Uterus (tissue), 2 donors: ENCODE measurements at regions not wholly inside any gene's neighbourhood (a gene's known extent, or its start where the extent isn't known, plus 50 kb on each side); places are given as distances from the start of the nearest gene placed in this dataset.

Experiments used
- POLR2A ChIP-seq, 2 donors: fragments of 450-650 bp; IDR thresholded peaks; one replicate each; pipeline ENCODE4 v1.6.1; 2016; ENCODE audit warnings: antibody characterized with exemption in 2 of 2, mild to moderate bottlenecking in 1 of 2, moderate library complexity in 1 of 2
- TF ChIP-seq, protein P1 (sequence below), 4 experiments: fragments of 200-600 bp in 2 of 4; fragments of 450-650 bp in 2 of 4; sonication (generic) in 2 of 4; IDR thresholded peaks; one replicate each; pipeline ENCODE4 v1.5.1; 2016 to 2019; ENCODE audit warnings: antibody characterized with exemption in 4 of 4, mild to moderate bottlenecking in 2 of 4, moderate library complexity in 1 of 4

GRCh38 chr4:10981576-10981975, 297.0 kb upstream of the CLNK start:
- TF ChIP-seq, protein P1, sequence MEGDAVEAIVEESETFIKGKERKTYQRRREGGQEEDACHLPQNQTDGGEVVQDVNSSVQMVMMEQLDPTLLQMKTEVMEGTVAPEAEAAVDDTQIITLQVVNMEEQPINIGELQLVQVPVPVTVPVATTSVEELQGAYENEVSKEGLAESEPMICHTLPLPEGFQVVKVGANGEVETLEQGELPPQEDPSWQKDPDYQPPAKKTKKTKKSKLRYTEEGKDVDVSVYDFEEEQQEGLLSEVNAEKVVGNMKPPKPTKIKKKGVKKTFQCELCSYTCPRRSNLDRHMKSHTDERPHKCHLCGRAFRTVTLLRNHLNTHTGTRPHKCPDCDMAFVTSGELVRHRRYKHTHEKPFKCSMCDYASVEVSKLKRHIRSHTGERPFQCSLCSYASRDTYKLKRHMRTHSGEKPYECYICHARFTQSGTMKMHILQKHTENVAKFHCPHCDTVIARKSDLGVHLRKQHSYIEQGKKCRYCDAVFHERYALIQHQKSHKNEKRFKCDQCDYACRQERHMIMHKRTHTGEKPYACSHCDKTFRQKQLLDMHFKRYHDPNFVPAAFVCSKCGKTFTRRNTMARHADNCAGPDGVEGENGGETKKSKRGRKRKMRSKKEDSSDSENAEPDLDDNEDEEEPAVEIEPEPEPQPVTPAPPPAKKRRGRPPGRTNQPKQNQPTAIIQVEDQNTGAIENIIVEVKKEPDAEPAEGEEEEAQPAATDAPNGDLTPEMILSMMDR (IDR thresholded peaks at IDR 0.05): no peak
- no peak for TF ChIP-seq POLR2A (IDR thresholded peaks at IDR 0.05)
